Lower leg skin (tissue), 3 donors: ENCODE measurements at regions not wholly inside any gene's neighbourhood (a gene's known extent, or its start where the extent isn't known, plus 50 kb on each side); places are given as distances from the start of the nearest gene placed in this dataset.

ENCODE experiments used
- CTCF ChIP-seq, 3 donors: fragments of 450-650 bp; IDR thresholded peaks; one replicate each; pipeline ENCODE4 v1.5.1; 2016; ENCODE audit warnings: antibody characterized with exemption in 3 of 3, mild to moderate bottlenecking in 3 of 3, moderate library complexity in 2 of 3
- POLR2A ChIP-seq, 2 donors: fragments of 450-650 bp; IDR thresholded peaks; one replicate each; pipeline ENCODE4 v1.6.1; 2016 to 2017; ENCODE audit warnings: antibody characterized with exemption in 2 of 2, mild to moderate bottlenecking in 1 of 2, moderate library complexity in 1 of 2

- TF ChIP-seq POLR2A (IDR thresholded peaks at IDR 0.05) (no peak), CTCF (IDR thresholded peaks at IDR 0.05) (no peak)
Observed at GRCh38 chr2:88236666-88237065, 66.5 kb downstream of the THNSL2 start.
